GM12891 (cell line): ENCODE measurements at regions not wholly inside any gene's neighbourhood (a gene's known extent, or its start where the extent isn't known, plus 50 kb on each side); places are given as distances from the start of the nearest gene placed in this dataset.

Source experiments
- PAX5 ChIP-seq: IDR thresholded peaks from 2 replicates; pipeline ENCODE4 v1.6.1; 2011; ENCODE audit warnings: low read length, moderate library complexity, mild to moderate bottlenecking; ENCODE audit not compliant: insufficient read depth, severe bottlenecking
- POLR2A ChIP-seq: IDR thresholded peaks from 2 replicates; pipeline ENCODE4 v1.6.1; 2011; ENCODE audit warnings: low read depth, low read length, control low read depth
- POLR2AphosphoS5 ChIP-seq: IDR thresholded peaks from 2 replicates; pipeline ENCODE4 v1.6.1; 2011; ENCODE audit warnings: low read depth, low read length, control low read depth
- POU2F2 ChIP-seq: IDR thresholded peaks from 2 replicates; pipeline ENCODE4 v1.6.1; 2011; ENCODE audit warnings: low read depth, mild to moderate bottlenecking, control low read depth, low read length, moderate library complexity
- SPI1 ChIP-seq: IDR thresholded peaks from 2 replicates; pipeline ENCODE4 v1.6.1; 2011; ENCODE audit warnings: low read depth, low read length, control low read depth
- TAF1 ChIP-seq: IDR thresholded peaks from 2 replicates; pipeline ENCODE4 v1.6.1; 2011; ENCODE audit warnings: low read depth, low read length, control low read depth

DNA sequence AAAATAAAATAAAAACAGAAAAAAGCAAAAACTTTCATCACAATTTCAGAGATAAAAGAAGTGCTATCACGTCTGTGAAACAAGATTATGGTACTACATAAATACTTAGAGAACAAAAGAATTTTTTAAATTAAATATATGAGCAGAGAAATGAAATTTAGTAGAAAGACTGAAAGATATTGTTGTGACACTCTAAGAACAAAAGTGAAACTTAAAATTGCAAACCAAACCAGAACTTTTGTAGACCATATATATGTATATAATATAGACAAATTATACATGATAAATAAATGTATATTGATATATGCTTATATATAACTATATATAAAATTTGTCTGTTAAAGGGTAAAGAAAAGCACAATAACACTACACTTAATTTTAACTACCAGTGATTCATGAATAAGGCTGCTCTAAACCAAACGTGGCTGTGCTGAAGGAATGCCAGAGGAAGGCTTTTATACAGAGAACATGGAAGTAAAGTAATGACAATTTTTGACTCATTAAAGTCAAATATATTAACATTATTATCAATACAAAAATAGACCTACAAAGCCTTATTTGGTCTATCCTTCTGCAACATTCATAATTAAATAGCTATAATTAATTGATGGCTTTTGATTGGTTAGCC, 1516.7 kb upstream of the PCDH20 start:
- TF ChIP-seq TAF1 = no peak
- TF ChIP-seq POLR2A = no peak
- TF ChIP-seq POLR2AphosphoS5 = no peak
- TF ChIP-seq POU2F2 = no peak
- TF ChIP-seq SPI1 = no peak
- TF ChIP-seq PAX5 = no peak
